ENCODE measurements at regions not wholly inside any gene's neighbourhood (a gene's known extent, or its start where the extent isn't known, plus 50 kb on each side); places are given as distances from the start of the nearest gene placed in this dataset.

DNA sequence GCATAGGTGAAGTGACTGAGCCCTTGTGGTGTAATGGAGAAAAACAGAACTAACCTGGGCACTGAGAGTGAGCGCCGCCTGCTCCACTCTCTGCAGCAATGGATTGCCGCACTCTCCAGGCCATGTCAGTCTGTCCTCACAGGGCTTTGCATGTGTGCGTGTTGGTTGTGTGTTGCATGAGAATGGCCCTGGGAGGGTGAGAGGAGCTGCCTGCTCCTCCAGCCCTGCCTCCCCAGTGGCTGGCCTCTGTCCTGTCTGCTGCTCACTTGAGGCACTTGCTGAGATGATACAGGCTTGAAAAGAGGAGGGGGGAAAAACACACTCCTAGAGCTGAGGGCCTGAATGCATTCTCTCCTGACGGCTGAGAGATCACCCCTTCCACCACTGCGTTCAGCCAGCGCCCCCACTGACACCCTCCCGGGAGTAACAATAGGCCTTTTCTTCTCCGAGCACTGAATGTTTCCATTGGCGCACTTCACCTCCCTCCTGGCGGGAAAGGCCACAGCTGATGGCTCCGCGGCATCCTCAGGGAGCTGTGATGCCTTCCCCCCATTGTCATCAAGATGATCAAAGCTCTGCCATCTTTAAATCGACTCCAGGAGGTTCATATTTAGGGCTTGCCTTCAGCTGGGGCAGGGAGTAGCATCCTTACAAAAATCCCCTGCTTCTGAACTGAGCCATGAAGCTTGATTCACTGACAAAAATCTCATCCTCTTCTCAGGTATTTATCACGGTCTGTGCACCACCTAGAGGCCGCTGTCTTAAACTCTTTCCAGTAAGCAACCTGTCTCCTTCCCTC, 49.9 kb upstream of the DAPL1 start:
- Histone ChIP-seq H3K27me3 (replicated peaks; ENCODE audit: control insufficient read depth, insufficient read depth, low read length) (peaks cover 3% of the 10 kb centered on the region), H3K36me3 (ENCODE audit: control insufficient read depth, insufficient read depth, low read length) (no peaks in the 10 kb centered on the region), H3K4me3 (replicated peaks; ENCODE audit: low read depth, low read length) (no peak overlapping the region)
- TF ChIP-seq, protein P1, sequence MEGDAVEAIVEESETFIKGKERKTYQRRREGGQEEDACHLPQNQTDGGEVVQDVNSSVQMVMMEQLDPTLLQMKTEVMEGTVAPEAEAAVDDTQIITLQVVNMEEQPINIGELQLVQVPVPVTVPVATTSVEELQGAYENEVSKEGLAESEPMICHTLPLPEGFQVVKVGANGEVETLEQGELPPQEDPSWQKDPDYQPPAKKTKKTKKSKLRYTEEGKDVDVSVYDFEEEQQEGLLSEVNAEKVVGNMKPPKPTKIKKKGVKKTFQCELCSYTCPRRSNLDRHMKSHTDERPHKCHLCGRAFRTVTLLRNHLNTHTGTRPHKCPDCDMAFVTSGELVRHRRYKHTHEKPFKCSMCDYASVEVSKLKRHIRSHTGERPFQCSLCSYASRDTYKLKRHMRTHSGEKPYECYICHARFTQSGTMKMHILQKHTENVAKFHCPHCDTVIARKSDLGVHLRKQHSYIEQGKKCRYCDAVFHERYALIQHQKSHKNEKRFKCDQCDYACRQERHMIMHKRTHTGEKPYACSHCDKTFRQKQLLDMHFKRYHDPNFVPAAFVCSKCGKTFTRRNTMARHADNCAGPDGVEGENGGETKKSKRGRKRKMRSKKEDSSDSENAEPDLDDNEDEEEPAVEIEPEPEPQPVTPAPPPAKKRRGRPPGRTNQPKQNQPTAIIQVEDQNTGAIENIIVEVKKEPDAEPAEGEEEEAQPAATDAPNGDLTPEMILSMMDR (IDR thresholded peaks at IDR 0.05; ENCODE audit: insufficient read depth, low read length, poor library complexity, severe bottlenecking), result peak; percentile 53
- DNase-seq (ENCODE audit: extremely low read depth, insufficient read length), result no peak
